NCI-H1105 treated with DMSO at 0.1 percent for 48 hours (cell line): ENCODE measurements at regions not wholly inside any gene's neighbourhood (a gene's known extent, or its start where the extent isn't known, plus 50 kb on each side); places are given as distances from the start of the nearest gene placed in this dataset.
"Not testable (repeated sequence)": the region's sequence is repeated elsewhere in the genome, so short reads cannot be mapped to it uniquely, and the experiment has no call there.

Source experiments
- DNase-seq: peaks from one replicate; lab custom pipeline; 2025; lab: John Stamatoyannopoulos, UW

DNA sequence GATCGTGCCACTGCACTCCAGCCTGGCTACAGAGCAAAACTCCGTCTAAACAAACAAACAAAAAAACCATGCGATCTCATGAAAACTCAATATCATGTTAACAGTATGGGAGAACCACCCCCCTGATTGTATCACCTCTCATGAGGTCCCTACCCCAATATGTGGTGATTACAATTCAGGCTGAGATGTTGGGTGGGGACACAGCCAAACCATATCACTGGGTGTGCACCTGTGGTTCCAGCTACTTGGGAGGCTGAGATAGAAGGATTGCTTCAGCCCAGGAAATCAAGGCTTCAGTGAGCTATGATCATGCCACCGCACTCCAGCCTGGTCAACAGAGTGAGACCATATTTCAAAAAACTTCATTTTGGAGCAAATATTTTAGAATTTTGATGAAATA lies 1094.7 kb upstream of the CDH8 start:
- no peak for DNase-seq

DNA sequence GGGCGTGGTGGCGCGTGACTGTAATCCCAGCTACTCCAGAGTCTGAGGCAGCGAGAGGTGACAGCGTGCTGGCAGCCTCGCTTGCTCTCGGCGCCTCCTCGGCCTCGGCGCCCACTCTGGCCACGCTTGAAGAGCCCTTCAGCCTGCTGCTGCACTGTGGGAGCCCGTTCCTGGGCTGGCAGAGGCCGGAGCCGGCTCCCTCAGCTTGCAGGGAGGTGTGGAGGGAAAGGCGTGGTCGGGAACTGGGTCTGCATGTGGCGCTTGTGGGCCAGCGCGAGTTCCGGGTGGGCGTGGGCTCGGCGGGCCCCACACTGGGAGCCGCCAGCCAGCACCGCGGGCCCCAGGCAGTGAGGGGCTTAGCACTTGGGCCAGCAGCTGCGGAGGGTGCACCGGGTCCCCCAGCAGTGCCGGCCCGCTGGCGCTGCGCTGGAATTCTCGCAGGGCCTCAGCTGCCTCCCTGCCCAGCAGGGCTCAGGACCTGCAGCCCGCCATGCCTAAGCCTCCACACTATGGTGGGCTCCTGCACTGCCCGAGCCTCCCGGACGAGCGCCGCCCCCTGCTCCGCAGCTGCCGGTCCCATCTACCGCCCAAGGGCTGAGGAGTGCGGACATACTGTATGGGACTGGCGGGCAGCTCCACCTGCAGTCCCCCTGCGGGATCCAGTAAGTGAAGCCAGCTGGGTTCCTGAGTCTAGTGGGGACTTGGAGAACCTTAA lies 1093.3 kb upstream of the CDH8 start:
- no peak for DNase-seq

DNA sequence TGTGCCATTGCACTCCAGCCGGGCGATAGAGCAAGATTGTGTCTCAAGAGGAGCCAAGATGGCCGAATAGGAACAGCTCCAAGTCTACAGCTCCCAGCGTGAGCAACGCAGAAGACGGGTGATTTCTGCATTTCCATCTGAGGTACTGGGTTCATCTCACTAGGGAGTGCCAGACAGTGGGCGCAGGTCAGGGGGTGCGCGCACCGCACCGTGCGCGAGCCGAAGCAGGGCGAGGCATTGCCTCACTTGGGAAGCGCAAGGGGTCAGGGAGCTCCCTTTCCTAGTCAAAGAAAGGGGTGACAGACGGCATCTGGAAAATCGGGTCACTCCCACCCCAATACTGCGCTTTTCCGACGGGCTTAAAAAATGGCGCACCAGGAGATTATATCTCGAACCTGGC lies 1083.7 kb upstream of the CDH8 start:
- not testable (repeated sequence) for DNase-seq

GRCh38 chr16:63100082-63100481 lies 1063.8 kb upstream of the CDH8 start:
- no peak for DNase-seq

DNA sequence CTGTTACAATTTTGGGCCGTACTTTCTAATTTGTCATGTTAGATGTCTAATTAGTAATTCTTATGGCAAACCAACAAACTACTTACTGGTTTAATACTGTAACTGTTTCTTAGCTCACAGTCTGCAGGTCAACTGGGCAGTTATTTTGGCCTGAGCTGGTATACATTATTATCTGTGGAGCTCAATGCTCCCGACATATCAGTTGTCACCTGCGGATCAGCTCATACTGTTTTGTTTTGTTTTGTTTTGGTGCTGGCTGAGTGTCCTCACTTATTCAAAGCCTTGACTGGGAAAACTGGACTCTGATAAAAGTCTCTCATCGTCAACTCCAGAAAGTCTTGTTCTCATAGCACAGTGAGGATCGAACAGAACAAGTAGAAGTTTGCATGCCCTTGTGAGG lies 1060.6 kb upstream of the CDH8 start:
- DNase-seq = no peak

DNA sequence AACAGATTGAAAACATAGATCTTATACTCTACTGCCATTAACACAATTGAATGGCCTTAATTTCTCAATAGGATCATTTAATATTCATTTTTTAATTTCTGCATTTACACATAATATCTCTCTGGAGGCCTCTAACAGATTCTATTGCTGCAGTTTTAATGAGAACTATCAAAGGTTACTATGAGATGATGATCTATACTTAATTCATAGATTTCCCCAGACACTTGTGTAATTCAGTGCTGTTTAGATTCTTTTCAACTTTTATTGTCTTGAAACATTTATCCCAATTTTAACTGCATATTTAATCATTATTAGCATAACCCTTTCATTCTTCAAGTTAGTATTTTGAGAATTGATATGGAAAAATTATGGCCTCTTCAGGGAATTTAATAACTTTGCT lies 1056.5 kb upstream of the CDH8 start:
- DNase-seq = no peak

DNA sequence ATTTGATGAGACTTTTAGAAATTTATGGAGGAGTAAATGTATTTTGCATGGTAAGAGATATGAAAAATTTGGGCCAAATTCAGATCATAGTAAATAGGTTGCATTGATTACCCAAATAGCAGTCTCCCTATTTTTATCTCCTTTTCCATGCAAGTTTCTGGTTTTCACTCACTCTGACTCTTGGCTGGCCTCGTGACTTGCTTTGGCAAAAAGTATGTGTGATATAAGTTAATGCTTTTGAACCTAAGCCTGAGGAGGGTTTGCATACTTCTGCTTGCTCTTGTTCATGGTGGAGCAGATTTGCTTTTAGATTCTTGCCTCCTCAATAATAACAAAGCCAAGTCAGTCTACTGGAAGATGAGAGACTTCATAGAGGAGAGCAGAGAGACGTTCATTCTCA lies 1045.9 kb upstream of the CDH8 start:
- no peak for DNase-seq

GRCh38 chr16:63080746-63081145 lies 1044.5 kb upstream of the CDH8 start:
- DNase-seq = no peak

DNA sequence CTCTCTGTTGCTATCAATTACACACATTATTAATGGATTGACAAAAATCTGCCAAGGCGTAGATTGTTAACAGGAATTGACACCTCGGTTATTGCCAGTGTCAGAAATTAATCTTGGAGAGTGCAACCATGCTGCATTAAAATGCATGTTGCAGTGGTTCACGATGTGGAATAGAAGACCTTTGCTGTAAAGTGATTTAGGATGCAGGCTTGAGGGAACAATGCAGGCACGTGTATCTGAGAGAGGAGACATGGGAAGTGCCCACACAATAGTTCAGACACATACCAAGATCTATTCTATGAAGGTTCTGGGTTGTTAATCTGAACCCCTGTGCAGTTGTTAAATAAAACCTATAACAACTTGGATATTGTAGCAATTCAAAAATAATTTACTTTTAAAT lies 1032.8 kb upstream of the CDH8 start:
- DNase-seq = no peak

- no peak for DNase-seq
These were observed 1030.9 kb upstream of the CDH8 start for GRCh38 chr16:63067141-63067540.

DNA sequence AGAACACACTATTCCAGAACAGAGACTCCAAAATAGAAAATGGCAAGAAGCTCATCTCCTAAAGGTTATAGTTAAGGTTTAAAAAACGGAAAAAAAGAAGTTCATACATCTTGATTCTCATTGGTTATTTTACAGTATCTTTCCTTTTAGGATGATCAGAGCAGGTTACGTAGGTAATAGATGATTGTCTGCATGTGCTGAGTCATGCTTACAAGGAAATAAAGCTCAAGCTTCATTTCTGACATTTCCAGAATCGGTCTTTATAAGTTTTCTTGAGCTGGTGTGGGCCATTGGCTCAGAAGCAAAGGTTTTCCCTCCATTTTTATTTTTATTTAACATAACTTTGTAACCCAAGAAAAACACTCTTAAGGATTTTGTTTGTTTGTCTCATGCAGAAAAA lies 1030.3 kb upstream of the CDH8 start:
- no peak for DNase-seq

- DNase-seq = no peak
These were observed 1025.1 kb upstream of the CDH8 start for GRCh38 chr16:63061319-63061718.

DNA sequence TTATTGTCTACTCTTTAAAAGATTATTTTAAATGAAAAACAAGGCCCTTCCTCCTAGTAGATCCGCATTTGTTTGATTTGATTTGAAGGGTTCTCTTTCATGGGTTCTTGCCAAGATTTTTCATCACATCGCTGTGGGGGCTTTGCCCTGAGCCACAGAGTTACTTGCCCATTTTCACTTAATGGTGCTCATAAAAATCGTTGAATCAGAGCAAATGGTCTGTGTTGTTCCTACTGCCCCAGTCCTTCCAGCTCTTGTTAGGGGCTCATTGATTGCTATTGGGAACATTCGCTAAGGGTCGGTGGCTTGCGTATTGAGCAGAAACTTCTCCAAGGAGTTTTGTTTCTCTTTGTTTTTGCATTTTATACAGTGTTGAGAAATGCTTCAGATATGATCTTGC lies 1023.4 kb upstream of the CDH8 start:
- no peak for DNase-seq

- DNase-seq = no peak
These were observed 1021.1 kb upstream of the CDH8 start for GRCh38 chr16:63057341-63057740.

GRCh38 chr16:63050391-63050790 lies 1014.2 kb upstream of the CDH8 start:
- no peak for DNase-seq

DNA sequence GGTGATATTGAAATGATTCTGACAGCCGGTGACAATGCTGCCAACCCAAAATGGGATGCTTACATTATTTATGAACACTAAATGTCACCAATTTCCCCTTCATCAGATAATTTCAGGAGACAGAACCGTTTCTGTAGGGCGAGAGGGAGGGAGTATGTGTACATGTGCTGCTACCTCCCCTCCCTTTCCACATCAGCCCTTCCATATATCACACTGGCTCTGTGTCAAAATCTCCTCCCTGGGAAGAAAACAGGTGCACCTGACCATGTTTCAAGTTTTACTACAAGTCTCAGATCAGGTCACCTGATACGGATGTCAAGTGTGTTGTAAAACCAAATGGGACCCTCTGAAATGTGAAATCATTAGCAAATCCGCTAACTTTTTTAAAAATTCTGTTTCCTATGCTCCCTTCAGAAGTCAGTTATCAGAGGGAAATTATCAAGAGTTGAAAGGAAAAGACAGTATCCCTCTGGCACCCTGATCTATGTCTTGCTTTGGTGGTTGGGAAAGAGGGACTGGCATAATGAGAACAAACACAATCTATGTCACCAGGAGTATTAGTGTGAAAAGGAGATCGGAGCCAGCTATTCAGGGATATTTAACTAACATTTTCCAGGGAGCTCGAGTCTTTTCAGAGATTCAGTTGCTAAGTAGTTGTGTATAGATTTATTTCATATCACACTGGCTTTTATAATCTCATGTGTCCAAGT lies 1002.3 kb upstream of the CDH8 start:
- DNase-seq = peak; percentile 48

DNA sequence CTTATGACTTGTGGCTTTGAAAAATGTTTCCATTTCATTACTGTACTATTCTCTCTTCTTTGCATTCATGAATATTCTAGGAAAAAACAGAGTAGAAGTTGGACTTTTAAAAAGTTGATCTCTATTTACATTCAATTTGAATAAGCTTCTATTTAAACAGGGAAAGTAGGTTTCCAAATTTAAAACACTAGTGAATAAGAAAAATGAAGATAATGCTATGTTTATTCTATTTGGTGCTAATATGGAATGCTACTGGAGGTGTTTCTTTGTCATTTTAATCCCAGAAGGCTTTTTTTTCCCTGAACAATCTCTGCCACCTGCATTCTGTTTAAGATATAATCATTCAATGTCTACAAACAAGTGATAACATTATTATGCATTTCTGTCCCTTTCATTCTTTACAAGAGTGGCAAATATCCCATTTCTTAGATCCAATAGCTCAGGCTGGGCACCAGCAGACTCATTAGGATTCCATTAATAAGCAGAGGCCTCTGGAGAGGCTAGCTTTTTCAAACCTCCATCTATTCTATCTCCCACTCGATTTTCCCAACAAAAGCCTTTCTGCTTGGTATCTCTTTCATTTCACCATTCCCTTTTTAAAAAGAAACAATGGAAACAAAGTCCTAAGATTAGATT lies 1001.6 kb upstream of the CDH8 start:
- no peak for DNase-seq

DNA sequence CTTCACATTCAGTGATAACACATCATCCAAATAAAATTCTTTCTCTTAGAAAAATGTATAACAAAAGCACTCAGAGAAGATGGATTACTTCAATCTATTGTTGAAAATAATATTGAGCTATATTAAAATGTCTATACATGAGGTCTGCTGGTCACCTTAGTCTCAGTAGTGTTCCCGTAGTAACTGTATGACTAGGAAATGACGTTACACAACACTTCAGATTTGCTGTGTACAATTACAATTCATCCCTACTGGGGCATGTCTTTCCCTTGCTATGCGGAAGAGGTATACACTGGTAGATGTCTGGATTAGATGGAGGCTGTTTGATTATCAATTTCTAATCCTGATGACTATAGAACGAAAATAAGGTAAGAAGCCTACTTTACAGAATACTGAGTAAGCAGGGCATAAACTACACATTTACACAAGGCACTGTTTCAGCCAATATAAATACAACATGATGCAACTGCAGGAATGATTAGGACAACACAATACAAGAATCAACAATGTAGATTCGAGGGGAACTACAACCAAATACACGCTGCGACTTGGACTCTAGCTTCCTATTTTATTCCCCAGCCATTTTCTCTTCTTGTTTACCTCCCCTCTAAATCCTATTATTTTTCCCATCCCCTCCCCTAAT lies 982.5 kb upstream of the CDH8 start:
- no peak for DNase-seq

GRCh38 chr16:63008688-63009087 lies 972.5 kb upstream of the CDH8 start:
- DNase-seq = no peak

DNA sequence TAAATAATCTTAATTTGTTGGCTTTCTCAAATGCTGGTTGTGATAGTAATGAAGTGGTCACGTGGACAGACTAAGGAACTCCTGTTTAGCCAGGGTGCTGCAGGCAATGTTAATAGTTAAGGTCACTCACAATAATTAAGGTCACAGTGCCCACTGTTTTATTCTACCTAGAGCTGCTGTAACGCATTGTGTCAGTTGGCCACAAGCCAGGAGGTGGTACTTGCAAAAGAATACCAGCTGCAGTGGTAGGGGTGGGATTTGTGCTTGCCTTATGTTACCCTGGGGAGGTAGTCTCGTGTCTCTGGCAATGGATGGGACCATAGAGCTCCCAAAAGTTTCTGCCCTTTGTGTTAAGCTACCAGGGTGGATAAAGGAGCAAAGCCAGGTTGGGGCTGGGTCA lies 969.1 kb upstream of the CDH8 start:
- no peak for DNase-seq

DNA sequence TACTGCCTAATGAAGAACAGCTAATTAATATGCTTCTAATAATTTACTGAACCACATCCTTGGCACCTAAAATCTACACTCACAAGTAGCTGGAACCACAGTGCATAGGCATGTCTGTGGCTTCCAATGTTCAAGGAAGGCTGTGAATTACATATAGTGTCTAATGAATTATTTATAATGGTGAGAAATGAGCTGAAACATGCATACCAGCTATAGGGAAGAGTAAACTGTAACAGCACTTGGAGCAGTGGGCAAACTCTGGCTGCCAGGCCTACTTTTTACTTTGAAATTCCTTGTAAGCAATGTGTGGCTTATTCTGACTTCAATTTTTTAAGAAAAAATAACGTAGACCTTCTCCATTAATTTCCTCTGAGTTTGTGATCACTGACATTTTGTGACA lies 953.2 kb upstream of the CDH8 start:
- DNase-seq = no peak

DNA sequence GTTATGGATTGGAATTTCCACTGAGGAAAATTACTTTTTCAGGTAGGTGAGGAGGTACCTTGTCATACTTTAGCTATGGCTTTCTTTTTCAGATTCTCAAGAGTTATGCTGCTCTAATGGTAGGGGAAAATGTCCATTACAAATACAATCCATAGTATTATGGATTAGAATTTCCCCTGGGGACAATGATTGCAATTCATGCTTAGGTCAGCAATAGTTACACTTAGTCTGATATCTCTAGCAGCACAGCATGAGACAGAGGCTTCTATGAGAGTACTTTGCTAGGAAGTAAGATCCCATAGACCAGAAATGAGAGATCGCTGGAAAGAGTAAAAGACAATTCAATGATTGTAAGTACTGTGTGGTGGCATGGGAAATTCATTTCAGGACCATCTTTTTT lies 949.5 kb upstream of the CDH8 start:
- no peak for DNase-seq

GRCh38 chr16:62978451-62978850 lies 942.2 kb upstream of the CDH8 start:
- DNase-seq = no peak
